Pancreas (tissue), 10 donors: ENCODE measurements at regions not wholly inside any gene's neighbourhood (a gene's known extent, or its start where the extent isn't known, plus 50 kb on each side); places are given as distances from the start of the nearest gene placed in this dataset.

ENCODE experiments used
- ATAC-seq, 4 donors: fragments of 200-7000 bp; cut with Tn5 transposase; one replicate each; pipeline versions ENCODE4 v1.8.0 to v1.9.1; 2020; ENCODE audit warnings: mild to moderate bottlenecking in 4 of 4, moderate library complexity in 4 of 4
- DNase-seq, 6 donors: peaks; one replicate each; pipeline ENCODE4 v3.0.0-alpha.2; 2020
- FAIRE-seq: peaks from 2 replicates; lab custom pipeline; 2012; peaks lifted over from hg19 to GRCh38; lab: Jason Lieb, UNC
- H3K27ac ChIP-seq, 4 donors: fragments of 200-600 bp; sonication (generic); 1 replicate in 3 of 4; 2 replicates in 1 of 4; pipeline versions ENCODE4 v1.5.0 to v1.8.0; 2020
- H3K27me3 ChIP-seq, 4 donors: fragments of 200-600 bp; one replicate each; pipeline ENCODE4 v1.8.0; 2021
- H3K36me3 ChIP-seq, 3 donors: fragments of 200-600 bp; sonication (generic) in 1 of 3; one replicate each; pipeline versions ENCODE4 v1.5.0 to v1.8.0; 2020 to 2021
- H3K4me1 ChIP-seq, 3 donors: fragments of 200-600 bp; one replicate each; pipeline ENCODE4 v1.8.0; 2021
- H3K4me3 ChIP-seq, 4 donors: fragments of 200-600 bp; sonication (generic) in 2 of 4; one replicate each; pipeline versions ENCODE4 v1.5.0 to v1.8.0; 2020 to 2021
- H3K9me3 ChIP-seq, 4 donors: fragments of 200-600 bp; one replicate each; pipeline ENCODE4 v1.8.0; 2021
- WGBS, 2 donors: extraction: QIAGEN DNeasy Blood & Tissue Kit; methylation state at CpG; one replicate each; pipeline ENCODE4 v1.1.7; 2013; 5-methylcytosine and 5-hydroxymethylcytosine counted together
- intact Hi-C, 3 donors: fragments of 100-400 bp; cut with DNase I; formaldehyde crosslinking; loops; one replicate each; pipeline versions ENCODE4 v1.11.1 to v1.14.2; 2022
- TF ChIP-seq, protein P1 (sequence below), 4 donors: fragments of 200-600 bp; sonication (generic) in 3 of 4; IDR thresholded peaks; one replicate each; pipeline versions ENCODE4 v1.5.0 to v1.8.0; 2021; ENCODE audit warnings: antibody characterized with exemption in 4 of 4
- donor health status: healthy with polysubstance abuse.
- donor health status: DM: no; HTN: no; CAD: no; lungs with moderate emphysema.
- donor health status: DM: no; HTN: no; CAD: no.
- donor health status: control.
- donor health status: control.
- donor health status: Bipolar disorder and iron deficiency.
- donor health status: DM: yes; HTN: yes; CAD: no.
- donor health status: DM: no; HTN: no; CAD: no.
- donor health status: DM: no; HTN: no; CAD: no.
- donor health status: DM: yes; HTN: yes; CAD: no.

DNA sequence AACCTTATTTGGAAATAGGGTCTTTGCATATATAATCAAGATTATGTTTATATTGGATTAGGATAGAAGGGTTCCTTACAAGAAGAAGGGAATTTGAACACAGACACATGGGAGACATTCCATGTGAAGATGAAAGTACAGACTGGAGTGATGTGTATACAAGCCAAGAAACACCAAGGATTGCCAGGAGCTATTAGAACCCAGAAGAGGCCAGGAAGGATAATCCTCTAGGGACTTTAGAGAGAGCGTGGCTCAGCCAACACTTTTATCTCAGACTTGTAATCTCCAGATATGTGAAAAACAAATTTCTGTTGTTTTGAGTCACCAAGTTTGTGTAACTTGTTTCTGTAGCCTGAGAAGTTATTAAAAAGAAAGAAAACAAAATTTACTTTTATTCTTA lies 1173.9 kb upstream of the CITED2 start:
- TF ChIP-seq, protein P1, sequence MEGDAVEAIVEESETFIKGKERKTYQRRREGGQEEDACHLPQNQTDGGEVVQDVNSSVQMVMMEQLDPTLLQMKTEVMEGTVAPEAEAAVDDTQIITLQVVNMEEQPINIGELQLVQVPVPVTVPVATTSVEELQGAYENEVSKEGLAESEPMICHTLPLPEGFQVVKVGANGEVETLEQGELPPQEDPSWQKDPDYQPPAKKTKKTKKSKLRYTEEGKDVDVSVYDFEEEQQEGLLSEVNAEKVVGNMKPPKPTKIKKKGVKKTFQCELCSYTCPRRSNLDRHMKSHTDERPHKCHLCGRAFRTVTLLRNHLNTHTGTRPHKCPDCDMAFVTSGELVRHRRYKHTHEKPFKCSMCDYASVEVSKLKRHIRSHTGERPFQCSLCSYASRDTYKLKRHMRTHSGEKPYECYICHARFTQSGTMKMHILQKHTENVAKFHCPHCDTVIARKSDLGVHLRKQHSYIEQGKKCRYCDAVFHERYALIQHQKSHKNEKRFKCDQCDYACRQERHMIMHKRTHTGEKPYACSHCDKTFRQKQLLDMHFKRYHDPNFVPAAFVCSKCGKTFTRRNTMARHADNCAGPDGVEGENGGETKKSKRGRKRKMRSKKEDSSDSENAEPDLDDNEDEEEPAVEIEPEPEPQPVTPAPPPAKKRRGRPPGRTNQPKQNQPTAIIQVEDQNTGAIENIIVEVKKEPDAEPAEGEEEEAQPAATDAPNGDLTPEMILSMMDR (IDR thresholded peaks at IDR 0.05) = no peak
- intact Hi-C loops = no loop called here

DNA sequence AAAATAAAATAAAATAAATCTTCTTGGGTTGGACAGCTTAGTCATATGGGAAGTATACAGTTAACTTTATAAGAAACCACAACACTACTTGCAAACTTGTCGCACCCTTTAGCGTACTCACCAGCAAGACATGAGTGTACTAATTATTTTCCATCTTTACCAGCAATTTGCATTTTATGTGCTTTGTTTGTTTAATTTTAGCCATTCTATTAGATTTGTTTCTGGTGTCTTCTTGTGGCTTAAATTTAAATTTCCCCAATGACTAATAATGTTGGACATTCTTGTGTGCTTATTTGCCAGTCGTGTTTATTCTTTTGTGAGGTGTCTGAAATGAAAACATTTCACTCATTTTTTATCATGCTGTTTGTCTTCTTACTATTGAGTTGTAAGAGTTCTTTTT lies 1172.2 kb upstream of the CITED2 start:
- DNase-seq = no peak
- Histone ChIP-seq H3K36me3 (no peaks in the 10 kb centered on the region), H3K4me3 (no peak overlapping the region), H3K27me3 (no peaks in the 10 kb centered on the region), H3K9me3 (no peaks in the 10 kb centered on the region), H3K4me1 (no peaks in the 10 kb centered on the region), H3K27ac (no peak overlapping the region)
- TF ChIP-seq, protein P1 (IDR thresholded peaks at IDR 0.05) = no peak
- intact Hi-C loops = no loop called here
- WGBS, 2 donors = 68 to 92% methylated on average over 3 of the region's 3 CpGs
- FAIRE-seq = no peak
- ATAC-seq = no peak

More for the DNA sequence above, 1173.9 kb upstream of the CITED2 start:
- WGBS, 2 donors = 41 to 63% methylated on average over 1 of the region's 1 CpG
- Histone ChIP-seq H3K9me3 (no peaks in the 10 kb centered on the region), H3K27ac (no peak overlapping the region), H3K36me3 (no peaks in the 10 kb centered on the region), H3K4me1 (no peaks in the 10 kb centered on the region), H3K4me3 (no peak overlapping the region), H3K27me3 (no peaks in the 10 kb centered on the region)
- FAIRE-seq (no peak), ATAC-seq (no peak), DNase-seq (no peak)

DNA sequence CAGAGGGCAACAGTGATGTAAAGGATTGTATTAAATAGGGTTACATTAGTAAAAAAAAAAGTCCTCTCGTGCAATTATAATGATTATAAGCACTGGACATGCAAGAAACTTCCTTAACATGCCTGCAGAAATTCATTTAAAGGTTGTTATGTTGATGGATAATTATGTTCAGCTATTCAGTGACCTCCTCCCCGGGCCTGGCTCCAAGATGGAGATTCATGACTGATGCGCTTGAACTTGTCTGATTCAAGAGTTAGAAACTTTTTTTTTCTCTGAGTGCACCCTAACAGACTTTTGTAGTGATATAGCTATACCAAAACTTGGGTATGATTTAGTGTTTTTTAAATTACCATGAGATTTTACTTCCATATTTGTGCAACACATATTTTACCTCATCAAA lies 1170.0 kb upstream of the CITED2 start:
- TF ChIP-seq, protein P1 (IDR thresholded peaks at IDR 0.05) = no peak
- no peak for FAIRE-seq
- 77 to 92% methylated on average over 3 of the region's 3 CpGs for WGBS, 2 donors
- intact Hi-C loops = no loop called here
- no peak for DNase-seq
- Histone ChIP-seq H3K9me3 (no peaks in the 10 kb centered on the region), H3K27ac (no peak overlapping the region), H3K4me3 (no peak overlapping the region), H3K36me3 (no peaks in the 10 kb centered on the region), H3K27me3 (no peaks in the 10 kb centered on the region), H3K4me1 (no peaks in the 10 kb centered on the region)
- no peak for ATAC-seq

DNA sequence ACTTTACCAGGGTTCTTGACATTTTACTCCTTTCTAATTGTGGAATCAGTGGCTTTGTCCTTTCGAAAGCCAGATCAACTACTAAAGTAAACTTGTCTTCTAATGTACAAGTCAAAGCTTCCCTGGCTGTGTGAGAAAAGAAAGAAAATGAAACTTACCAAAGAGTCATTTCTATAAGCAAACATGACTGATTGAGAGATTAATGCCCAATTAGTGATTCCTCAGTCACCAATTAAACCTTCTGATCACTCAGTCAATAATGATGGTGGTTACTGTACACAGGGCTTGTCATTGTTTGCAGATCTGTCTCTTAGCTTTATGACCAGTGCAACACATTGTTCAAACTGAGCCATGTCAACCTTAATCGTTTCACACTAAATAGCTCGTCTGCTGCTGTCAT lies 1168.4 kb upstream of the CITED2 start:
- Histone ChIP-seq H3K27ac (no peak overlapping the region), H3K9me3 (no peaks in the 10 kb centered on the region), H3K4me3 (no peak overlapping the region), H3K27me3 (no peaks in the 10 kb centered on the region), H3K36me3 (no peaks in the 10 kb centered on the region), H3K4me1 (no peaks in the 10 kb centered on the region)
- no peak for DNase-seq
- TF ChIP-seq, protein P1 (IDR thresholded peaks at IDR 0.05) = no peak
- 28 to 33% methylated on average over 3 of the region's 3 CpGs for WGBS, 2 donors
- no peak for ATAC-seq
- no peak for FAIRE-seq
- intact Hi-C loops = no loop called here

DNA sequence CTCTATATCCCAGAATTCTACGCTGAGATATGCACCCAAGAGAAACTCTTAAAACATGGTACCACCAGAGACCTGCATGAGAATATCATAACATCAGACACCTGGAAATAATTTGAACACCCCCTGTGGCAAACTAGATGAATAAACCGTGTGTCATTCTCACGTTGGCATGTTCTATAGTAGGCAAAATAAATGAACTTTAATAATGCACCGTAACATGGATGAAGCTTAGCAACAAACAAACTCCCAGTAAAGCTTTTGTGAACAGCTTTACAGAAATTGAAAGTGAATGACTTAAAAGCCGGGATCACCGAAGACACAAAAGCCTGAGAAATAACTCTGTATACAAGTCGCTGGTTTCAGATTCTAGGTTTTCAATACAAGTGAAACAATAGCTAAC lies 1166.8 kb upstream of the CITED2 start:
- H3K9me3 ChIP-seq = no peaks in the 10 kb centered on the region
- DNase-seq = no peak
- no peak for ATAC-seq
- H3K4me3 ChIP-seq = no peak overlapping the region
- no peaks in the 10 kb centered on the region for H3K36me3 ChIP-seq
- H3K27ac ChIP-seq = no peak overlapping the region
- 85 to 88% methylated on average over 7 of the region's 7 CpGs for WGBS, 2 donors
- intact Hi-C loops = no loop called here
- no peaks in the 10 kb centered on the region for H3K4me1 ChIP-seq
- TF ChIP-seq, protein P1 (IDR thresholded peaks at IDR 0.05) = no peak
- no peak for FAIRE-seq
- no peaks in the 10 kb centered on the region for H3K27me3 ChIP-seq
